HUES48 (cell line): ENCODE measurements at regions not wholly inside any gene's neighbourhood (a gene's known extent, or its start where the extent isn't known, plus 50 kb on each side); places are given as distances from the start of the nearest gene placed in this dataset.

ENCODE experiments used
- H3K27ac ChIP-seq: one replicate; pipeline ENCODE4 v1.7.0; 2013; ENCODE audit warnings: low read depth, low read length, inconsistent platforms
- H3K27me3 ChIP-seq: 2 replicates; pipeline ENCODE4 v1.6.1; 2013; ENCODE audit warnings: mild to moderate bottlenecking, low read length; ENCODE audit not compliant: control insufficient read depth, insufficient read depth
- H3K36me3 ChIP-seq: 2 replicates; pipeline ENCODE4 v1.6.1; 2013; ENCODE audit warnings: low read length; ENCODE audit not compliant: control insufficient read depth, insufficient read depth
- H3K4me1 ChIP-seq: 2 replicates; pipeline ENCODE4 v1.6.1; 2013; ENCODE audit warnings: mild to moderate bottlenecking, low read length; ENCODE audit not compliant: control insufficient read depth, insufficient read depth
- H3K4me3 ChIP-seq: 2 replicates; pipeline ENCODE4 v1.5.1; 2013; ENCODE audit warnings: mild to moderate bottlenecking, low read depth, low read length
- H3K9ac ChIP-seq: 2 replicates; pipeline ENCODE4 v1.6.1; 2013; ENCODE audit warnings: mild to moderate bottlenecking, low read depth, low read length, moderate library complexity
- H3K9me3 ChIP-seq: 2 replicates; pipeline ENCODE4 v1.6.1; 2013; ENCODE audit warnings: low read length; ENCODE audit not compliant: control insufficient read depth, insufficient read depth

DNA sequence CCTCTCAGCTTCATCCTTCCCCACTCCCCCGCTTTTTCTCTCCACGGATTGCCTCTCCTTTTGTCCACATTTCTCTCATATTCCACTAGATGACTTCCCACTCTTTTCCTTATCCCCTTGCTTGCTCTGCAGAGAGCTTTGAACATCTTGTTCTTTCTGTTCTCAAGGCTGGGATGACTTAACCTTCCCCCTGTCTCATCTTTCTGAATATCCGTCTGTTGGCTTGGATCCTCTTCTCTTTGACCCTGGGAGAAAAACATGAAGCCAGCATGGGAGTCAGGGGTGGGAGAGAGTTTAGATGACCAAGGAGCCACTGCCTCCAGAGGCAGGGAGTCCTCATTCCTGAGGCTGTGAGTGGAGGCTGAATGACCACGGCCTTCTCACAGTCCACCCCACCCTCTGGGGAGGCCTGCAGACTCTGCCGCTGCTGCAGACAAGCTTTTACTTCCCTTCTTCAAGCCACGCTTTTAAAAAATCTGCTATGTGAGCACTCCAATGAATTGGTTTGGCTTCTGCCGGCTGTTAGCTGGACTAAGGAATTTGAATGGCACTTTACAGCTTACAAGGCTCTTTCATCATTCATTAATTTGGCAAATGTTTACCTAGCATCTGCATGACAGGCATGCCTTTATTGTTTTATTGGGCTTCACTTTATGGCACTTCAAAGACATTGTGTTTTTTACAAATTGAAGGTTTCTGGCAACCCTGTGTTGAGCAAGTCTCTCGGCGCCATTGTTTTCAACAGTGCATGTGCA, 111.6 kb upstream of the SLC6A6 start:
- H3K4me3 ChIP-seq = no peak overlapping the region
- H3K4me1 ChIP-seq = peaks cover 29% of the 10 kb centered on the region
- H3K27ac ChIP-seq = peak overlapping the region; percentile 48
- H3K9ac ChIP-seq = no peak overlapping the region
- no peaks in the 10 kb centered on the region for H3K9me3 ChIP-seq
- H3K36me3 ChIP-seq = no peaks in the 10 kb centered on the region
- no peaks in the 10 kb centered on the region for H3K27me3 ChIP-seq

GRCh38 chr3:14295037-14295436, 107.4 kb upstream of the SLC6A6 start:
- H3K9me3 ChIP-seq = no peaks in the 10 kb centered on the region
- peaks cover 18% of the 10 kb centered on the region for H3K4me1 ChIP-seq
- no peak overlapping the region for H3K4me3 ChIP-seq
- H3K27ac ChIP-seq = no peak overlapping the region
- H3K36me3 ChIP-seq = no peaks in the 10 kb centered on the region
- no peak overlapping the region for H3K9ac ChIP-seq
- no peaks in the 10 kb centered on the region for H3K27me3 ChIP-seq

DNA sequence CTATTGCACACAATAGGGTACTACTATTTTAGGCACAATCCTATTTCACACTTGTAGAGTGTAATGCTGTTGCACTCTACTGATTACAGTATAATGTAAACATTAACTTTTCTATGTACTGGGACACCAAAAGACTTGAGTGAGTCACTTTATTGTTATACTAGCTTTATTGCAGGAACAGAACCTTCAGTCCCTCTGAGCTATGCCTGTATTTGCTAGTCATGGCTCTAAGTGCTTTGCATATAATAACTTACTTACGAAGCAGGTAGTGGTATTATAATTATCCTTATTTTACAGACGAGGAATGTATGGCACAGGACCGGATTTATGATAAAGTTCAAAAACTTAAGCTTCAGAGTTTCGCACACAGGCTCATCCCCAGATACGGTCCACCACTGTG, 106.6 kb upstream of the SLC6A6 start:
- H3K27me3 ChIP-seq = no peaks in the 10 kb centered on the region
- H3K27ac ChIP-seq = no peak overlapping the region
- no peaks in the 10 kb centered on the region for H3K9me3 ChIP-seq
- H3K36me3 ChIP-seq = no peaks in the 10 kb centered on the region
- no peak overlapping the region for H3K9ac ChIP-seq
- H3K4me1 ChIP-seq = peaks cover 13% of the 10 kb centered on the region
- no peak overlapping the region for H3K4me3 ChIP-seq

GRCh38 chr3:14297305-14297704, 105.1 kb upstream of the SLC6A6 start:
- Histone ChIP-seq H3K36me3 (no peaks in the 10 kb centered on the region), H3K9ac (no peak overlapping the region)

GRCh38 chr3:14297784-14298236, 104.6 kb upstream of the SLC6A6 start:
- Histone ChIP-seq H3K36me3 (no peaks in the 10 kb centered on the region), H3K4me3 (no peak overlapping the region), H3K9me3 (no peaks in the 10 kb centered on the region), H3K27ac (no peak overlapping the region), H3K27me3 (no peaks in the 10 kb centered on the region), H3K4me1 (0 out of 2 replicates have a peak, but pooled peaks cover 5% of the 10 kb centered on the region), H3K9ac (no peak overlapping the region)

More at GRCh38 chr3:14297305-14297704, 105.1 kb upstream of the SLC6A6 start:
- no peaks in the 10 kb centered on the region for H3K9me3 ChIP-seq
- H3K4me1 ChIP-seq = 0 out of 2 replicates have a peak, but pooled peaks cover 5% of the 10 kb centered on the region
- no peaks in the 10 kb centered on the region for H3K27me3 ChIP-seq
- H3K27ac ChIP-seq = no peak overlapping the region
- H3K4me3 ChIP-seq = no peak overlapping the region

DNA sequence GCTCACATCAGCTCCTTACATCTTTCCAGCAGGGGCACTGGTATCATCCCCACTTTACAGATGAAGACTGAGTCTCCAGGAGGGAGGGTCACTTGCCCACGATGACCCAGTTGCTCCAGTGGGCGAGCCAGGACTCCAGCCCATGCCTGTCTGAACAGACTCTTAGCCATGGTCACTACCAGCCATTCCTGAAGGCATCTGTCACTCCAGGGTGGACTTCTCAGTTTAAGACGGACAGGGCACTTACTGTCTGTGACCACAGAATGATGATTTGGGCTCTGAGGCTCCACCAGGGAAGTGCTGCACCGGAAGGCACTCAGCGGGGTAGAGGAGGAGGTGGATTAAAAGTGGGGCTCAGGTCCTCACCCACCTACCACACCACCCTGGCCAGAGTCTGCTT, 104.0 kb upstream of the SLC6A6 start:
- 0 out of 2 replicates have a peak, but pooled peaks cover 5% of the 10 kb centered on the region for H3K4me1 ChIP-seq
- H3K27me3 ChIP-seq = no peaks in the 10 kb centered on the region
- H3K27ac ChIP-seq = no peak overlapping the region
- H3K9me3 ChIP-seq = no peaks in the 10 kb centered on the region
- H3K9ac ChIP-seq = no peak overlapping the region
- no peaks in the 10 kb centered on the region for H3K36me3 ChIP-seq
- no peak overlapping the region for H3K4me3 ChIP-seq

GRCh38 chr3:14298991-14299555, 103.3 kb upstream of the SLC6A6 start:
- Histone ChIP-seq H3K4me1 (0 out of 2 replicates have a peak, but pooled peaks cover 5% of the 10 kb centered on the region), H3K27ac (no peak overlapping the region), H3K9ac (no peak overlapping the region), H3K36me3 (no peaks in the 10 kb centered on the region), H3K27me3 (no peaks in the 10 kb centered on the region), H3K4me3 (no peak overlapping the region), H3K9me3 (no peaks in the 10 kb centered on the region)

DNA sequence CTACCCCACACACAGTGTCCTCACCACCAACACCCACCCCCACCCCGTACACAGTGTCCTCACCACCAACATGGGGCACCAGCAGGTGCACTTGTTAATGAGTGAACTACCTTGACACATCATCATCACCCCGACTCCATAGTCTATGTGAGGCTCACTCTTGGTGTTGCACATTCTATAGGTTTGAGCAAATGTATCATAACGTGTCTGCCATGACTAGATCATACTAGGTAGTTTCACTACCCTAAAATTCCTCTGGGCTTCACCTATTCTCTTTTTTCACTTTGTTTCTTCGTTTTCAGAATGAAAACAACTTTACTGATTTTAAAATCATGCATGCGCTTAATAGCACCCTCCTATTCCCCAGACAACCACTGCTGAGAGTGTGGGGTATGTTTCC, 102.6 kb upstream of the SLC6A6 start:
- Histone ChIP-seq H3K9me3 (no peaks in the 10 kb centered on the region), H3K27ac (no peak overlapping the region), H3K4me1 (peaks cover 7% of the 10 kb centered on the region; the same call in 1 of the 2 replicates), H3K36me3 (no peaks in the 10 kb centered on the region), H3K4me3 (no peak overlapping the region), H3K27me3 (peaks cover 4% of the 10 kb centered on the region; the same call in 1 of the 2 replicates), H3K9ac (no peak overlapping the region)

- Histone ChIP-seq H3K27ac (no peak overlapping the region), H3K4me1 (peaks cover 8% of the 10 kb centered on the region; the same call in 1 of the 2 replicates), H3K9ac (no peak overlapping the region), H3K4me3 (no peak overlapping the region), H3K27me3 (peaks cover 4% of the 10 kb centered on the region; the same call in 1 of the 2 replicates), H3K36me3 (no peaks in the 10 kb centered on the region), H3K9me3 (no peaks in the 10 kb centered on the region)
Measured at GRCh38 chr3:14300721-14301399, 101.5 kb upstream of the SLC6A6 start.

DNA sequence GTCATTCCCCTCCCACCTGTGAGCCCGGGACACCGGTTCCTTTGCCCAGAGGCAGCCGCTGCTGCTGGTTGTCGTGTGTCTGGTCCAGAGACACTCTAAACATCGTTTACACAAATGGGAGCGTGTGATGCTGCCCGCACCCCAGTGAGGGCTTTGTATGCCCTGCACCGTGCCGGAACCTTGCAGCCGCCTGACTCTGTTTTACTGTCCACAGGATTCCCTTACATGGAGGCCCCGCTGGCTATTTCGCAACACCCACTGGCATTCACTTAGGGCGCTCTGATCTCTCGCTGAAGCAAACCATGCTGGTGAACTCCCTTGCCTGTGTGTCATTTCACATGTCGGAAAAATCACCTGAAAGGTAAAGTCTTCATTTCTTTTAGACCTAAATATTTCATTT, 100.8 kb upstream of the SLC6A6 start:
- peaks cover 4% of the 10 kb centered on the region; the same call in 1 of the 2 replicates for H3K27me3 ChIP-seq

More for the DNA sequence above, 100.8 kb upstream of the SLC6A6 start:
- Histone ChIP-seq H3K9ac (no peak overlapping the region), H3K27ac (no peak overlapping the region), H3K4me3 (no peak overlapping the region), H3K9me3 (no peaks in the 10 kb centered on the region), H3K4me1 (peaks cover 8% of the 10 kb centered on the region; the same call in 1 of the 2 replicates), H3K36me3 (no peaks in the 10 kb centered on the region)
